ENCODE measurements at regions not wholly inside any gene's neighbourhood (a gene's known extent, or its start where the extent isn't known, plus 50 kb on each side); places are given as distances from the start of the nearest gene placed in this dataset.

GRCh38 chr4:136524039-136524438, 1008.3 kb downstream of the PCDH18 start:
- no peak for TF ChIP-seq NFIC (IDR thresholded peaks at IDR 0.05)
- no peak for TF ChIP-seq YY1 (IDR thresholded peaks at IDR 0.05; ENCODE audit: low read depth)
- TF ChIP-seq CEBPB (IDR thresholded peaks at IDR 0.05): no peak
- no peak for TF ChIP-seq TEAD4 (IDR thresholded peaks at IDR 0.05)
- TF ChIP-seq FOXM1 (IDR thresholded peaks at IDR 0.05; ENCODE audit: borderline replicate concordance, low read depth): no peak
- TF ChIP-seq EGR1 (IDR thresholded peaks at IDR 0.05): no peak
- no peak for TF ChIP-seq EP300 (IDR thresholded peaks at IDR 0.05; ENCODE audit: borderline replicate concordance)
- no peak for TF ChIP-seq REST (IDR thresholded peaks at IDR 0.05; ENCODE audit: low read depth)
- no peak for TF ChIP-seq CREB1 (IDR thresholded peaks at IDR 0.05; ENCODE audit: low read depth)
- no peak for TF ChIP-seq USF1 (IDR thresholded peaks at IDR 0.05)
- TF ChIP-seq TCF12 (IDR thresholded peaks at IDR 0.05; ENCODE audit: low read depth): no peak
- no peak for TF ChIP-seq MAX (IDR thresholded peaks at IDR 0.05)
- no peak for TF ChIP-seq TAF1 (IDR thresholded peaks at IDR 0.05; ENCODE audit: low read depth)
- TF ChIP-seq ZBTB7A (IDR thresholded peaks at IDR 0.05; ENCODE audit: low read depth): no peak

Data from Ishikawa (cell line).